Panc1 (cell line): ENCODE measurements at regions not wholly inside any gene's neighbourhood (a gene's known extent, or its start where the extent isn't known, plus 50 kb on each side); places are given as distances from the start of the nearest gene placed in this dataset.

Source experiments
- ATAC-seq: fragments of 200-7000 bp; cut with Tn5 transposase; 2 replicates; pipeline ENCODE4 v1.9.1; 2020; ENCODE audit warnings: mild to moderate bottlenecking, moderate library complexity
- BruUV-seq: library from RNA; stranded (reverse); fragments of 400-500 nt; replicated peaks from 2 replicates; lab custom pipeline; 2021; lab: Mats Ljungman, UMichigan
- CTCF ChIA-PET: fragments of 300-600 bp; sonication (Branson Sonifier 250); formaldehyde crosslinking; loops from one replicate; lab custom pipeline; 2022; ENCODE audit warnings: antibody characterized with exemption; lab: Charles Lee
- POLR2A ChIA-PET: fragments of 300-600 bp; sonication (Branson Sonifier 250); formaldehyde crosslinking; loops from one replicate; lab custom pipeline; 2022; ENCODE audit warnings: antibody characterized with exemption; lab: Charles Lee
- DNase-seq: peaks from one replicate; pipeline ENCODE4 v3.0.0-alpha.2; 2010; ENCODE audit warnings: low read depth, low spot score
- H3K27ac ChIP-seq: 2 replicates; pipeline ENCODE4 v1.5.1; 2011; ENCODE audit warnings: mild to moderate bottlenecking, low read length, inconsistent platforms
- H3K27me3 ChIP-seq: fragments of 200-500 bp; sonication (Bioruptor generic); 2 replicates; pipeline ENCODE4 v1.6.0; 2014; ENCODE audit warnings: low read length, inconsistent platforms; ENCODE audit not compliant: control insufficient read depth, insufficient read depth
- H3K36me3 ChIP-seq: fragments of 200-500 bp; sonication (Bioruptor generic); 2 replicates; pipeline ENCODE4 v1.5.1; 2014; ENCODE audit warnings: inconsistent platforms, mild to moderate bottlenecking, low read length, moderate library complexity; ENCODE audit not compliant: control insufficient read depth, insufficient read depth
- H3K4me1 ChIP-seq: 2 replicates; pipeline ENCODE4 v1.5.1; 2011; ENCODE audit warnings: inconsistent platforms, mild to moderate bottlenecking, low read length, moderate library complexity; ENCODE audit not compliant: control insufficient read depth, insufficient read depth
- H3K4me3 ChIP-seq, 2 experiments: 2 replicates each; pipeline ENCODE4 v1.5.1; 2011 to 2012; ENCODE audit warnings: low read depth in 2 of 2, low read length in 2 of 2, mild to moderate bottlenecking in 2 of 2, inconsistent platforms in 1 of 2, moderate library complexity in 1 of 2
- H3K9me3 ChIP-seq: fragments of 200-500 bp; sonication (Bioruptor generic); 2 replicates; pipeline ENCODE4 v1.5.1; 2014; ENCODE audit warnings: low read depth, mild to moderate bottlenecking, inconsistent platforms, low read length, moderate library complexity; ENCODE audit not compliant: control insufficient read depth, insufficient read depth
- CTCF ChIP-seq: fragments of 450-650 bp; IDR thresholded peaks from 2 replicates; pipeline ENCODE4 v1.5.1; 2017; ENCODE audit warnings: mild to moderate bottlenecking
- POLR2AphosphoS5 ChIP-seq: IDR thresholded peaks from 2 replicates; pipeline ENCODE4 v1.6.1; 2012; ENCODE audit warnings: mild to moderate bottlenecking, low read depth, low read length, moderate library complexity
- SIN3A ChIP-seq: IDR thresholded peaks from 2 replicates; pipeline ENCODE4 v1.6.1; 2012; ENCODE audit warnings: low read depth, mild to moderate bottlenecking, low read length, moderate library complexity, borderline replicate concordance; ENCODE audit not compliant: insufficient read depth
- TCF7L2 ChIP-seq: IDR thresholded peaks from 2 replicates; pipeline ENCODE4 v1.6.1; 2011; ENCODE audit warnings: mild to moderate bottlenecking, low read depth, low read length, inconsistent platforms
- in situ Hi-C: cut with HindIII; loops from 2 replicates; pipeline ENCODE4 v1.10.0; 2016; ENCODE audit warnings: low sequenced_read_pairs, low pct_unique_long_range_greater_than_20kb
- intact Hi-C: fragments of 100-400 bp; cut with micrococcal nuclease; formaldehyde crosslinking; loops from one replicate; pipeline ENCODE4 v1.10.0; 2022; ENCODE audit not compliant: unreplicated experiment
- TF ChIP-seq, protein P1 (sequence below), 2 experiments: IDR thresholded peaks; 2 replicates each; pipeline ENCODE4 v1.6.1; 2011 to 2012; ENCODE audit warnings: low read depth in 2 of 2, control low read depth in 1 of 2, low read length in 1 of 2, mild to moderate bottlenecking in 1 of 2, moderate library complexity in 1 of 2; ENCODE audit not compliant: insufficient read depth in 1 of 2

DNA sequence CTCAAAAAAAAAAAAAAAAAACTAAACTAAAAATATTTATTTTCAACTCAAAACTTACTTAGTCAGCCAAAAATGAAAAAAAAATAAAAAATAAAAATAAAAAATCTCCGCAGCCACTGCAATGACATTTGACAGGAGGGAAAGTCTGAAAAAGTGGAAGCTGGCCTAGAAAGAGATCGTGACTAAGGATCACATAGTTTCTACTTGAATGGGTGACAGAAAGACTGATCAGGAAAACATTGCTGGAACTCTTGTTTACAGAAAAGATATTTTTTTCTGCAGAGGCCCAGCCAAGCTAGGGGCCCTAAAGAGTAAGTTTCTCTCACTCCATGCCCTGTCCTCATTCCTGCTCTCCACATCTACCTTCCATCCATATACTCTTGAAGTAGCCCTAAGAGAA is 92.8 kb upstream of the KCND2 start:
- Histone ChIP-seq H3K9me3 (no peaks in the 10 kb centered on the region), H3K4me3 (no peak overlapping the region), H3K27me3 (no peaks in the 10 kb centered on the region), H3K4me1 (no peaks in the 10 kb centered on the region), H3K36me3 (no peaks in the 10 kb centered on the region), H3K27ac (no peak overlapping the region)
- DNase-seq (no peak), ATAC-seq (no peak)
- in situ Hi-C loops (no loop called here), intact Hi-C loops (no loop called here)
- TF ChIP-seq SIN3A: no peak
- TF ChIP-seq TCF7L2: no peak
- TF ChIP-seq, protein P1, sequence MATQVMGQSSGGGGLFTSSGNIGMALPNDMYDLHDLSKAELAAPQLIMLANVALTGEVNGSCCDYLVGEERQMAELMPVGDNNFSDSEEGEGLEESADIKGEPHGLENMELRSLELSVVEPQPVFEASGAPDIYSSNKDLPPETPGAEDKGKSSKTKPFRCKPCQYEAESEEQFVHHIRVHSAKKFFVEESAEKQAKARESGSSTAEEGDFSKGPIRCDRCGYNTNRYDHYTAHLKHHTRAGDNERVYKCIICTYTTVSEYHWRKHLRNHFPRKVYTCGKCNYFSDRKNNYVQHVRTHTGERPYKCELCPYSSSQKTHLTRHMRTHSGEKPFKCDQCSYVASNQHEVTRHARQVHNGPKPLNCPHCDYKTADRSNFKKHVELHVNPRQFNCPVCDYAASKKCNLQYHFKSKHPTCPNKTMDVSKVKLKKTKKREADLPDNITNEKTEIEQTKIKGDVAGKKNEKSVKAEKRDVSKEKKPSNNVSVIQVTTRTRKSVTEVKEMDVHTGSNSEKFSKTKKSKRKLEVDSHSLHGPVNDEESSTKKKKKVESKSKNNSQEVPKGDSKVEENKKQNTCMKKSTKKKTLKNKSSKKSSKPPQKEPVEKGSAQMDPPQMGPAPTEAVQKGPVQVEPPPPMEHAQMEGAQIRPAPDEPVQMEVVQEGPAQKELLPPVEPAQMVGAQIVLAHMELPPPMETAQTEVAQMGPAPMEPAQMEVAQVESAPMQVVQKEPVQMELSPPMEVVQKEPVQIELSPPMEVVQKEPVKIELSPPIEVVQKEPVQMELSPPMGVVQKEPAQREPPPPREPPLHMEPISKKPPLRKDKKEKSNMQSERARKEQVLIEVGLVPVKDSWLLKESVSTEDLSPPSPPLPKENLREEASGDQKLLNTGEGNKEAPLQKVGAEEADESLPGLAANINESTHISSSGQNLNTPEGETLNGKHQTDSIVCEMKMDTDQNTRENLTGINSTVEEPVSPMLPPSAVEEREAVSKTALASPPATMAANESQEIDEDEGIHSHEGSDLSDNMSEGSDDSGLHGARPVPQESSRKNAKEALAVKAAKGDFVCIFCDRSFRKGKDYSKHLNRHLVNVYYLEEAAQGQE (IDR thresholded peaks at IDR 0.05; ENCODE audit: insufficient read depth in 1 of 2, low read depth in 2 of 2, low read length in 1 of 2): no peak
- no peak for TF ChIP-seq POLR2AphosphoS5
- no peak for TF ChIP-seq CTCF
- POLR2A ChIA-PET: no interaction called here
- BruUV-seq: no TSS peak
- CTCF ChIA-PET: interaction anchor here (0.7 kb wide), 1 partner anchor 1238 kb away, joined by 5 read pairs; no protein-coding TSS in a partner anchor

GRCh38 chr7:120181499-120181898 is 91.5 kb upstream of the KCND2 start:
- ATAC-seq (no peak), DNase-seq (no peak)
- intact Hi-C loops: no loop called here
- Histone ChIP-seq H3K4me3 (no peak overlapping the region), H3K36me3 (no peaks in the 10 kb centered on the region), H3K9me3 (no peaks in the 10 kb centered on the region), H3K27ac (no peak overlapping the region), H3K27me3 (no peaks in the 10 kb centered on the region), H3K4me1 (no peaks in the 10 kb centered on the region)
- BruUV-seq: no TSS peak
- in situ Hi-C loops: no loop called here
- TF ChIP-seq, protein P1 (IDR thresholded peaks at IDR 0.05; ENCODE audit: insufficient read depth in 1 of 2, low read depth in 2 of 2, low read length in 1 of 2): no peak
- no peak for TF ChIP-seq SIN3A
- no peak for TF ChIP-seq TCF7L2
- TF ChIP-seq POLR2AphosphoS5: no peak
- TF ChIP-seq CTCF: no peak
- POLR2A ChIA-PET: no interaction called here
- CTCF ChIA-PET: no interaction called here
